ENCODE measurements at regions not wholly inside any gene's neighbourhood (a gene's known extent, or its start where the extent isn't known, plus 50 kb on each side); places are given as distances from the start of the nearest gene placed in this dataset.
"Not testable (repeated sequence)": the region's sequence is repeated elsewhere in the genome, so short reads cannot be mapped to it uniquely, and the experiment has no call there.

DNA sequence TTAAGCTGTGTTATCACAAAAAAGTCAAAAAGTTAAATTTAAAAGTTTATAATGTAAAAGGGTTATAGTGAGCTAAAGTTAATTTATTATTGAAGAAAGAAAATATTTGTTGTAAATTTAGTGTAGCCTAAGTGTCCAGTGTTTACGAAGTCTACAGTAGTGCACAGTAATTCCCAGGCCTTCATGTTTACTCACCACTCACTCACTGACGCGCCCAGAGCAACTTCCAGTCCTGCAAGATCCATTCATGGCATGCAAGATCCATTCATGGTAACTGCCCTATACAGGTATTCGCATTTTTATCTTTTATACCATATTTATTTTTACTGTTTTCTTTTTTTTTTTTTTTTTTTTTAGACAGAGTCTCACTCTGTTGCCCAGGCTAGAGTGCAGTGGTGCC lies 69.5 kb downstream of the TPRA1 start:
- Histone ChIP-seq H3K9me3 (ENCODE audit: low read length) (no peaks in the 10 kb centered on the region), H3K4me3 (ENCODE audit: low read length) (no peak overlapping the region), H3K27me3 (ENCODE audit: insufficient read depth, low read length) (peaks cover 5% of the 10 kb centered on the region), H3K36me3 (ENCODE audit: insufficient read depth, low read length) (no peaks in the 10 kb centered on the region), H2AFZ (ENCODE audit: low read depth, low read length) (no peak overlapping the region), H3K4me1 (ENCODE audit: insufficient read depth, low read length) (peaks cover 18% of the 10 kb centered on the region)

DNA sequence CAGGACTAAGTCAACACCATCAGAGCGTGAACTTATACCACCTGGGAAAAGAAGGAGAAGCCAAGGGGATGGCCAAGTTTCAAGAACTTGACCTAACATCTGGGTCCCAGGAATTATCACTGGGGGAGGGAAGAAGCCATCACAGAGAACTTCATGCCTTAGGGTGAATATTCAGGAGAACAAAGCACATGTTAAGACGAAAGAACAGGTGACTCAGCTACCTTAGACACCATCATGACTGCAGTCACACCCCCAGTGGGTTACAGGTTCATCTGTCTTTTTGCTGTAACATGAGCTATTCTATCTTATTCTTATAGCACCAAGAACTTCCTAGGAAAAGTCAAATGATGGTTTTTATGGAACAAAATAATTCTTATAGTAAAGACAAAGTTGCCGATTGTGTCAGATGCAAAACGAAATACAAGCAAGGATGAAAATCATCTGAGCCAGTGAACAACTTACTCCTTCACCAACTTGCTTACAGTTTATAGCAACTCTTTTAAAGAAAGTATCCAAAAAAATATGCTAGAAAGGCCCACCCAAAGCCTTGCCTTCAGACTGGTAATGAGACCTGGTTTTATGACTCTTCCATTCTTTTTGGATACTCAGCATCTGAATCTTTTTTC lies 72.0 kb downstream of the TPRA1 start:
- no peaks in the 10 kb centered on the region for H3K4me1 ChIP-seq (ENCODE audit: insufficient read depth, low read length)
- H3K36me3 ChIP-seq (ENCODE audit: insufficient read depth, low read length), result no peaks in the 10 kb centered on the region
- no peak overlapping the region for H3K4me3 ChIP-seq (ENCODE audit: low read length)
- no peak overlapping the region for H2AFZ ChIP-seq (ENCODE audit: low read depth, low read length)
- H3K9me3 ChIP-seq (ENCODE audit: low read length), result no peaks in the 10 kb centered on the region
- H3K27me3 ChIP-seq (ENCODE audit: insufficient read depth, low read length), result peaks cover 5% of the 10 kb centered on the region

DNA sequence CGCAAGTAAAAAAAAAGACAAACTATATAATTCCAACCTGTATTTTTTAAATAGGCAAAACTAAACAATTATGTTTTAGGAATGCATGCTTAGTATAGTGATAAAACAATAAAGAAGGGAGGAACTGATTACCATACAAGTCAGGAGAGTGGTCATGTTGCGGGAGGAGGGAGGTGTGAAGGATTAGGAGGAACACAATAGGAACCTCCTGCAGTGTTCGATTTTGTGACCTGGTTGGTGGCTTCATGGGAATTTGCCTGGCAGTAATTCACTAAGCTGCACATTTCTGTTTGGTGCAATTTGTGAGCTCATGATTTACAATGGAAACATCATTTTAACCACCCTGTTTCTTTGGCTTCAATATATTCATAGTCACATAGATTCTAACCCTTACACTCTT lies 78.3 kb downstream of the TPRA1 start:
- Histone ChIP-seq H3K4me3 (ENCODE audit: low read length) (no peak overlapping the region), H3K36me3 (ENCODE audit: insufficient read depth, low read length) (no peaks in the 10 kb centered on the region)

DNA sequence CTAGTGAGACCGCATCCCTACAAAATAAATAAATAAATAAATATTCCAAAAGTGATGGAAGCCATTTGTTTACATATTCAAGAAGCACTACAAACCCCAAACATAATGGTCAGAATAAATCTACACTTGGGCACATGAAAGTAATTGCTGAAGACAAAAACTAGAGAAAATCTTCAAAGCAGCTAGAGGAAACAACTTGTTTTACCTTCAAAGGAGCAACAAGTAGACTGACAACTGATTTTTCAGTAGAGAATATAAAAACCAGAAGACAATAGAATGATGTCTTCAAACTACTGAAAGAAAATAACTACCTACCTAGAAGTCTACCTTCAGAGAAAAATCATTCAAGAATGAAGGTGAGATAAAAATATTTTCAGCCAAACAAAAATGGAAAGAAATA lies 89.4 kb downstream of the TPRA1 start:
- H3K4me3 ChIP-seq (ENCODE audit: low read length), result no peak overlapping the region
- no peaks in the 10 kb centered on the region for H3K27me3 ChIP-seq (ENCODE audit: insufficient read depth, low read length)
- H3K9me3 ChIP-seq (ENCODE audit: low read length), result no peaks in the 10 kb centered on the region
- no peaks in the 10 kb centered on the region for H3K4me1 ChIP-seq (ENCODE audit: insufficient read depth, low read length)
- H3K36me3 ChIP-seq (ENCODE audit: insufficient read depth, low read length), result no peaks in the 10 kb centered on the region
- no peak overlapping the region for H2AFZ ChIP-seq (ENCODE audit: low read depth, low read length)

More for the DNA sequence above, 78.3 kb downstream of the TPRA1 start:
- Histone ChIP-seq H2AFZ (ENCODE audit: low read depth, low read length) (no peak overlapping the region), H3K27me3 (ENCODE audit: insufficient read depth, low read length) (no peaks in the 10 kb centered on the region), H3K4me1 (ENCODE audit: insufficient read depth, low read length) (no peaks in the 10 kb centered on the region), H3K9me3 (ENCODE audit: low read length) (no peaks in the 10 kb centered on the region)

DNA sequence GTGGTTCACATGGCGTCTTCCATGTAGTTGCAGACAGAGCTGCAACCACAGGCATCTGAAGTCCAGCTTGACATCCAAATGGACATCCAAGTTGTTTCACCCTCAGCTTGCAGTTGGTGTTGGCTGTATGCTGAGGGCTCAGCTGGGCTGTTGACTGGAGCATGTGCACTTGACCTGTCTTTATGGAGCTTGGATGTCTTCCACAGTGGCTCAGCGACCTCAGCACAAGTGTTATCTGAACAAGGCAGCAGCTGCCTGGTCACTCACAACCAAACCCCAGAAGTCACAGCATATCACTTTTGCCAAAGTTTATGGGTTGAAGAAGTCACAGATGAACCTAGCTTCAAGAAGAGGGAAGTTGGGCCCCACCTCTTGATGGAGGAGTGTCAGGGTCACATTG lies 92.9 kb downstream of the TPRA1 start:
- Histone ChIP-seq H3K4me1 (ENCODE audit: insufficient read depth, low read length) (no peaks in the 10 kb centered on the region), H3K9me3 (ENCODE audit: low read length) (no peaks in the 10 kb centered on the region), H3K4me3 (ENCODE audit: low read length) (no peak overlapping the region), H2AFZ (ENCODE audit: low read depth, low read length) (no peak overlapping the region), H3K36me3 (ENCODE audit: insufficient read depth, low read length) (no peaks in the 10 kb centered on the region), H3K27me3 (ENCODE audit: insufficient read depth, low read length) (no peaks in the 10 kb centered on the region)

DNA sequence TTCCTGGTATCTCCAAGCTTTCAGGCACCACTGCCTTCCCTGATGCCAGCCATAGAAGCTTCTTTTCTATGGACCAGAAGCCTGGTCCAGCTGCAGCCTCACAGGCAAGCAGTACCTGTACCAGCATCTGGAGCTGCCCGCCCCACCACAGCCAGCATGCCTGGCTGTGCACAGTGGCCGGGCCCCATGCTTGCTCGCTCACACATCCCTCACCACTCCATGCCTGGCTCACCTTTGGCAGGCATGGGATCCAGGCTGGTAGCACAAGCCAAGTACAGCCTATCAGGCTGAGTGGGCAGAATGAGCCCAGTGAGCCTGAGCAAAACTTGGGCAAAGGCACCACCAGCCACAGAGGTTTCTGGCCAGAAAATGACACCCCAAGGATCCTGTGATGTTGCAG lies 93.4 kb downstream of the TPRA1 start:
- Histone ChIP-seq H3K4me1 (ENCODE audit: insufficient read depth, low read length) (no peaks in the 10 kb centered on the region), H3K27me3 (ENCODE audit: insufficient read depth, low read length) (peaks cover 2% of the 10 kb centered on the region), H3K4me3 (ENCODE audit: low read length) (no peak overlapping the region), H2AFZ (ENCODE audit: low read depth, low read length) (no peak overlapping the region), H3K36me3 (ENCODE audit: insufficient read depth, low read length) (no peaks in the 10 kb centered on the region), H3K9me3 (ENCODE audit: low read length) (no peaks in the 10 kb centered on the region)

DNA sequence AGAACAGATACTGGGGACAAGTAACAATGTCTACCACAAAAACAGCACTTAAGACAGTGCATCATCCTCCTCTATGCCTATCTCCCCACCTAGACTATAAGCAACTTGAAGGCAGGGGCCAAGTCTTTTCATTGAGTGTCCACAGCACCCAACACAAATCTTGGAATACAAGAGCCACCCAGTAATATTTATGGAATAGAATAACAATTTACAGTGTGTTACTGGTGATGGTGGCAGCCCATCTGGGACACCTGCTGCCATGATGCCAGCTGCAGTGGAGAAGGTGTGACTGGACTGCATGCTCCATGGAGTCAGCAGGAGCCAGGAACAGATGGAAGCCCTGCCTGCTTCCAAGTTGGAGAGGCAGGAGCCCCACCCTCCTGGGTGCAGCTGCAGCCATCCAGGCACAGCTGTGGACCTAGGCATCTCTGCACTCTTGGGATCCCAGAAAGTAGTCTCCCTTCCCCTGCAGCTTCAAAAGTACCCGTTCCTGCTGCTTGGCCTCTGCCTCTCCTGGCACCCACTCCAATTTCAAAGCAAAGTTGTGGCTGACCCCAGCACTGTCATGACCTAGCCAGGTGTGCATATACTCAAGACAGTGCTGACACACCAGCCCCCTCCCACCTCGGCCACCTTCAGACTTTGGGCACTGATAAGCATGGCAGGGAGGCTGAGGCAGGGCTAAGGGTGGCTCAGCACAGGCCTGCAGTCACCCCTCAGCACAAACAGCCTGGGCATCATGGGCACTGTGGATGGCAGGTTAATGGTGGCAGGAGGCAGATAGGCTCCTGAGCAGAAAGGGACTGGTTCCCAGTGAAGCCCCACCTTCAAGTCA lies 94.5 kb downstream of the TPRA1 start:
- Histone ChIP-seq H3K4me3 (ENCODE audit: low read length) (no peak overlapping the region), H3K27me3 (ENCODE audit: insufficient read depth, low read length) (peaks cover 4% of the 10 kb centered on the region), H2AFZ (ENCODE audit: low read depth, low read length) (no peak overlapping the region), H3K36me3 (ENCODE audit: insufficient read depth, low read length) (no peaks in the 10 kb centered on the region), H3K9me3 (ENCODE audit: low read length) (no peaks in the 10 kb centered on the region), H3K4me1 (ENCODE audit: insufficient read depth, low read length) (no peaks in the 10 kb centered on the region)

DNA sequence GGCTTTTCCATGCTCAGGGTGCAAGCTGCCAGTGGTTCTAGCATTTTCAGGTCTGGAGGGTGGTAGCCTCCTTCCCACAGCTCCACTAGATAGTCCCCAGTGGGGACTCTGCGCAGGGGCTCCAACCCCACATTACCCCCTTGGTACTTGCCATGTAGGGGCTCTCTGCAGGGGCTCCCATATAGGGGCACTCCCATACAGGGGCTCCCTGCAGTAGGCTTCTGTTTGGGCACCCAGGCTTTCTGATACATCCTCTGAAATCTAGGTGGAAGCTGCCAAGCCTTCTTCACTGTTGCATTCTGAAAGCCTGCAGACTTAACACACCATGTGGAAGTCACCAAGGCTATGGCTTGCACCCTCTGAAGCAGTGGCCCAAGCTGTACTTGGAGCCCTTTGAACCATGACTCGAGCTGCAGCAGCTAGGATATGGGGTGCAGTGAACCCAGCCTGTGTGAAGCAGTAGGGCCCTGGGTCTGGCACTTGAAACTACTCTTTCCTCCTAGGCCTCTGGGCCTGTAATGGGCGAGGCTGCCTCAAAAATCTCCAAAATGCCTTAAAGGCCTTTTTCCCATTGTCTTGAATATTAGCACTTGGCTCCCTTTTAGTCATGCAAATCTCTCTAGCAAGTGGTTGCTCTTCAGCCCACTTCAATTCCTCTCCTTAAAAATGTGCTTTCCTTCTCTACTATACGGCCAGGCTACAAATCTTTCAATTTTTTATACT lies 96.4 kb downstream of the TPRA1 start:
- H3K27me3 ChIP-seq (ENCODE audit: insufficient read depth, low read length), result peaks cover 4% of the 10 kb centered on the region
- H3K36me3 ChIP-seq (ENCODE audit: insufficient read depth, low read length), result no peaks in the 10 kb centered on the region
- H3K9me3 ChIP-seq (ENCODE audit: low read length), result no peaks in the 10 kb centered on the region
- no peak overlapping the region for H2AFZ ChIP-seq (ENCODE audit: low read depth, low read length)
- no peak overlapping the region for H3K4me3 ChIP-seq (ENCODE audit: low read length)
- no peaks in the 10 kb centered on the region for H3K4me1 ChIP-seq (ENCODE audit: insufficient read depth, low read length)

DNA sequence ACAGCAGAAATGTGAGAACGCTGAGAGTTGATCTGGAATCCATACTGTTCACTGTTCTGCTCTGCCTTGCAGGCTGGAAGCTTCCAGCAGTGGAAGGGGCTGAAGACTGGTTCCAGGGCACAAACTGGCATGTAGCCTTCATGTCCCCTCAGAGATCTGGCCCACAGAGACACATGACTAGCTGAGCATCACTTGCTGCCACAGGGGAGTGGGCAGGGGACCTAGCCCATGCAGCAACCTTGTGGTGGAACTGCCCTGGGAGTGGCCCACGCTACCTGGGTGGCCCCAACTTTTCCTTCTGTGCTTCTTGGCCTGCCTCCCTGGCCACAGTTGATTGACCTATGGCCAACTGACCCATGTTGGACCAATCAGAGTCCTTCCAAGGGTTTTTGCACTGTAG lies 98.1 kb downstream of the TPRA1 start:
- no peaks in the 10 kb centered on the region for H3K9me3 ChIP-seq (ENCODE audit: low read length)
- H3K4me3 ChIP-seq (ENCODE audit: low read length), result no peak overlapping the region
- H3K27me3 ChIP-seq (ENCODE audit: insufficient read depth, low read length), result peaks cover 4% of the 10 kb centered on the region
- no peaks in the 10 kb centered on the region for H3K4me1 ChIP-seq (ENCODE audit: insufficient read depth, low read length)
- H3K36me3 ChIP-seq (ENCODE audit: insufficient read depth, low read length), result no peaks in the 10 kb centered on the region
- H2AFZ ChIP-seq (ENCODE audit: low read depth, low read length), result no peak overlapping the region

DNA sequence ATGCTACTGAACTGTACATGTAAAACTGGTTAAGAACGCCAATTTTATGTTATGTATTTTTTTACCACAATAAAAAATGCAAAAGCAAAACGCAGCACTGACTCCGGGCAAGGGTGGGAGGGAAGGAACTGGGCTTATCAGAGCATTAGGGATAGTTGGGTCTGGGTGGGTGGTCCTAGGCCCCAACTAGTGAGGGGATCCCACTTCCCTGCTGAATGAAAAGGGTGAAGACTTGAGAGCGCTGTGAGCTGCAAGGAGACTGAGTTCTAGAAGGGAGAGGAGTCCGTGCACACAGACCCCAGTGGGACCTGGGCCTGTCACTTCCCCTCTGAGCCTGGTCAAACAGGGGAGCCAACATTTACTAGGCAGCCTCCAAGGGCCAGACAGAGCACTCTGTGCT lies 98.6 kb downstream of the TPRA1 start:
- Histone ChIP-seq H3K4me1 (ENCODE audit: insufficient read depth, low read length) (no peaks in the 10 kb centered on the region), H3K4me3 (ENCODE audit: low read length) (no peak overlapping the region), H3K36me3 (ENCODE audit: insufficient read depth, low read length) (no peaks in the 10 kb centered on the region), H3K27me3 (ENCODE audit: insufficient read depth, low read length) (peaks cover 4% of the 10 kb centered on the region), H3K9me3 (ENCODE audit: low read length) (no peaks in the 10 kb centered on the region), H2AFZ (ENCODE audit: low read depth, low read length) (no peak overlapping the region)

DNA sequence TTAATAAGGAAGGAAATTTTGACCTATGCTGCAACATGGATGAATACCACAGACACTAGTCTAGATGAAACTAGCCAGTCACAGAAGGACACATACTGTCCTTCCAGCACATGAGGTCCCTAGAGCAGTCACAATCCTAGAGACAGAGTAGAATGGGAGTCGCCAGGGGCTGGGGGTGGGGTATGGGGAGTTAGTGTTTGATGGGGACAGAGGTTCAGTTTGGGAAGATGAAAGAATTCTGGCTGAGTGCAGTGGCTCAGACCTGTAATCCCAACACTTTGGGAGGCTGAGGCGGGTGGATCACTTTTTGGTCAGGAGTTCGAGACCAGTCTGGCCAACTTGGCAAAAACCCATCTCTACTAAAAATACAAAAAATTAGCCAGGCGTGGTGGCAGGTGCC lies 99.2 kb downstream of the TPRA1 start:
- H3K4me1 ChIP-seq (ENCODE audit: insufficient read depth, low read length), result no peaks in the 10 kb centered on the region
- no peaks in the 10 kb centered on the region for H3K36me3 ChIP-seq (ENCODE audit: insufficient read depth, low read length)
- H3K4me3 ChIP-seq (ENCODE audit: low read length), result no peak overlapping the region
- H2AFZ ChIP-seq (ENCODE audit: low read depth, low read length), result no peak overlapping the region
- H3K27me3 ChIP-seq (ENCODE audit: insufficient read depth, low read length), result peaks cover 4% of the 10 kb centered on the region
- no peaks in the 10 kb centered on the region for H3K9me3 ChIP-seq (ENCODE audit: low read length)

DNA sequence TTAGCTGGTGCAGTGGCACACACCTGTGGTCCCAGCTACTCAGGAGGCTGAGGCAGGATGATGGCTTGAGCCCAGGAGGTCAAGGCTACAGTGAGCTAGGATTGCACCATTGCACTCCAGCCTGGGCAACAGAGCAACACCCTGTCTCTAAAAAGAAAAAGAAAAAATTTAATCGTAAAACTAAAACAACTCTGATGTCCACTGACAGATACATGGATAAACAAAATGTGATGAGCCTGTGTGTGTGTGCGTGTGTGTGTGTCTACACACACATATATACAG lies 99.6 kb downstream of the TPRA1 start:
- not testable (repeated sequence) for H3K4me3 ChIP-seq (ENCODE audit: low read length); H3K36me3 ChIP-seq (ENCODE audit: insufficient read depth, low read length); H3K27me3 ChIP-seq (ENCODE audit: insufficient read depth, low read length); H2AFZ ChIP-seq (ENCODE audit: low read depth, low read length); H3K9me3 ChIP-seq (ENCODE audit: low read length); H3K4me1 ChIP-seq (ENCODE audit: insufficient read depth, low read length)

DNA sequence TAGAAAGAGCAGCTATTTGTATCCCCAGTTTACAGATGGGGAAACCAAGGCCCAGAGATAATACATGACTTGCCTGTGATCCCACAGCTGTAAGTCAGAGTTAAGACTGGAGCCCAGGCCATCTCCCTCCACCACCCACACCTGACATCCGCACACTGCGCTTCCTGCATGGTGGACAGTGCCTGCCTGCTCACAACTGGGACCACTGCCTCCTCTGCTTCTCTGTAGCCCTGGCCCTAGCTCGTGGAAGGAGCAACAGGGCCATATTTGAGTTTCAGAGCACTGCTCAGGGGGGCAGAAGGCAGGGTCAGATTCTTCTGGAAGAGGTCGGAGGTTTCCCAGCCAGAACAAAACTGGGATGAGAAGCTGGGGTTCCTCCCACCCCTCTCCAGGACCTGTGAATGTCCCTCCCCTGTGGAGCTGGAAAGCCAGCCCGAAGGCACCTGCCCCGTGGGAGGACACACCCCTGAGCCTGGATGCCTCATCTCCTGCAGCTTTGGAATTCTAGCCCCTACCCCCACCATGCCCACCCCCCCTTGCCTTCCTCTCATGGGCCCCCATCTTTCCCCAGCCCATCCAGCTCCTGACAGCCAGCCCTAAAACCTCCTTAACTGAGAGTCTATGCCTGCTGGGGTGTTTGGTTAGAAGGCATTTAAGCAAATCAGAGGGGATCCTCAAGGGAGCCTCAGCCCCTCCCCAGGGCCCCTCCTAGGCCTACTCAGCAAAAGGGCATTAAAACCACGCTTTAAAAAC lies 100.1 kb downstream of the TPRA1 start:
- Histone ChIP-seq H2AFZ (ENCODE audit: low read depth, low read length) (no peak overlapping the region), H3K27me3 (ENCODE audit: insufficient read depth, low read length) (peaks cover 4% of the 10 kb centered on the region), H3K9me3 (ENCODE audit: low read length) (no peaks in the 10 kb centered on the region), H3K4me3 (ENCODE audit: low read length) (no peak overlapping the region), H3K36me3 (ENCODE audit: insufficient read depth, low read length) (no peaks in the 10 kb centered on the region), H3K4me1 (ENCODE audit: insufficient read depth, low read length) (no peaks in the 10 kb centered on the region)
